ENCODE measurements at regions not wholly inside any gene's neighbourhood (a gene's known extent, or its start where the extent isn't known, plus 50 kb on each side); places are given as distances from the start of the nearest gene placed in this dataset.
"Not testable (repeated sequence)": the region's sequence is repeated elsewhere in the genome, so short reads cannot be mapped to it uniquely, and the experiment has no call there.

- no peaks in the 10 kb centered on the region for H3K79me2 ChIP-seq (ENCODE audit: insufficient read depth, low read depth, low read length)
- H4K20me1 ChIP-seq (ENCODE audit: insufficient read depth, low read length) = no peaks in the 10 kb centered on the region
- TF ChIP-seq EZH2phosphoT487 (IDR thresholded peaks at IDR 0.05; ENCODE audit: borderline replicate concordance, low read depth, low read length) = no peak
- TF ChIP-seq, protein P1, sequence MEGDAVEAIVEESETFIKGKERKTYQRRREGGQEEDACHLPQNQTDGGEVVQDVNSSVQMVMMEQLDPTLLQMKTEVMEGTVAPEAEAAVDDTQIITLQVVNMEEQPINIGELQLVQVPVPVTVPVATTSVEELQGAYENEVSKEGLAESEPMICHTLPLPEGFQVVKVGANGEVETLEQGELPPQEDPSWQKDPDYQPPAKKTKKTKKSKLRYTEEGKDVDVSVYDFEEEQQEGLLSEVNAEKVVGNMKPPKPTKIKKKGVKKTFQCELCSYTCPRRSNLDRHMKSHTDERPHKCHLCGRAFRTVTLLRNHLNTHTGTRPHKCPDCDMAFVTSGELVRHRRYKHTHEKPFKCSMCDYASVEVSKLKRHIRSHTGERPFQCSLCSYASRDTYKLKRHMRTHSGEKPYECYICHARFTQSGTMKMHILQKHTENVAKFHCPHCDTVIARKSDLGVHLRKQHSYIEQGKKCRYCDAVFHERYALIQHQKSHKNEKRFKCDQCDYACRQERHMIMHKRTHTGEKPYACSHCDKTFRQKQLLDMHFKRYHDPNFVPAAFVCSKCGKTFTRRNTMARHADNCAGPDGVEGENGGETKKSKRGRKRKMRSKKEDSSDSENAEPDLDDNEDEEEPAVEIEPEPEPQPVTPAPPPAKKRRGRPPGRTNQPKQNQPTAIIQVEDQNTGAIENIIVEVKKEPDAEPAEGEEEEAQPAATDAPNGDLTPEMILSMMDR (conservative IDR thresholded peaks at IDR 0.05; ENCODE audit: low read length) = no peak
- intact Hi-C loops (cut with micrococcal nuclease; ENCODE audit: unreplicated experiment) = no loop called here
- CTCF ChIA-PET (ENCODE audit: unreplicated experiment) = no interaction called here
- no peak for DNase-seq (ENCODE audit: low spot score)
- H3K4me1 ChIP-seq (ENCODE audit: insufficient read depth, low read length, poor library complexity, severe bottlenecking) = no peaks in the 10 kb centered on the region
- no peak overlapping the region for H3K27ac ChIP-seq (ENCODE audit: low read depth, low read length, poor library complexity, severe bottlenecking)
- no peaks in the 10 kb centered on the region for H3K9me3 ChIP-seq (ENCODE audit: low read length)
- POLR2A ChIA-PET = no interaction called here
- H3K4me2 ChIP-seq (ENCODE audit: low read length) = no peak overlapping the region
- H3K36me3 ChIP-seq (ENCODE audit: insufficient read depth, low read length) = no peaks in the 10 kb centered on the region
- H3K4me3 ChIP-seq (ENCODE audit: low read depth, low read length, poor library complexity, severe bottlenecking) = no peak overlapping the region
- no peak overlapping the region for H2AFZ ChIP-seq (ENCODE audit: low read length)
- BruUV-seq (replicated peaks) = no TSS peak
- H3K9me2 ChIP-seq (ENCODE audit: insufficient read depth, low read length) = no peaks in the 10 kb centered on the region
Measured at GRCh38 chr1:196030455-196030854, 577.8 kb downstream of the KCNT2 start.

GRCh38 chr1:196029410-196029809 is 578.8 kb downstream of the KCNT2 start:
- no peaks in the 10 kb centered on the region for H3K36me3 ChIP-seq (ENCODE audit: insufficient read depth, low read length)
- no peak for DNase-seq (ENCODE audit: low spot score)
- no peaks in the 10 kb centered on the region for H4K20me1 ChIP-seq (ENCODE audit: insufficient read depth, low read length)
- intact Hi-C loops (cut with micrococcal nuclease; ENCODE audit: unreplicated experiment) = no loop called here
- no peaks in the 10 kb centered on the region for H3K9me2 ChIP-seq (ENCODE audit: insufficient read depth, low read length)
- POLR2A ChIA-PET = no interaction called here
- no peak overlapping the region for H3K4me3 ChIP-seq (ENCODE audit: low read depth, low read length, poor library complexity, severe bottlenecking)
- H3K4me2 ChIP-seq (ENCODE audit: low read length) = no peak overlapping the region
- no peaks in the 10 kb centered on the region for H3K9me3 ChIP-seq (ENCODE audit: low read length)
- H3K27ac ChIP-seq (ENCODE audit: low read depth, low read length, poor library complexity, severe bottlenecking) = no peak overlapping the region
- H2AFZ ChIP-seq (ENCODE audit: low read length) = no peak overlapping the region
- H3K4me1 ChIP-seq (ENCODE audit: insufficient read depth, low read length, poor library complexity, severe bottlenecking) = no peaks in the 10 kb centered on the region
- TF ChIP-seq EZH2phosphoT487 (IDR thresholded peaks at IDR 0.05; ENCODE audit: borderline replicate concordance, low read depth, low read length) = no peak
- no TSS peak for BruUV-seq (replicated peaks)
- CTCF ChIA-PET (ENCODE audit: unreplicated experiment) = no interaction called here
- no peaks in the 10 kb centered on the region for H3K79me2 ChIP-seq (ENCODE audit: insufficient read depth, low read depth, low read length)

DNA sequence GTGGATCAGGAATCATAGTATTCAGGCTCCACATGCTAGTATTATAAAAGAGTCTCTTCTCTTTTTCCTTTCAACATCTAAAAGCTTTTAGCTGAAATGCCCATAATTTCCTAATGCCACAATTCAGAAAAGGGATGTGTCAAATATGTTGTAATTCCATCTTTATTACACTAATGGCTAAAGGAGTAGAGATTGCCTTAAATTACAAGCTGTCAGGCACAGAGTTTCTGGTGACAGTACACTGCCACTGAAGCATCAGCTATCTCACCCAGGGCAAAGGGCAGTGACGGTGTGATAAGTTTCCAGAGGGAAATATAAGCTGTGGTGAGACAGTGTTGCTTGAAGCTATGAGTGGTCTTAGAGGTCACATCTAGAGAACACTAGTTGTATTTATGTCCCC is 581.1 kb downstream of the KCNT2 start:
- no peaks in the 10 kb centered on the region for H3K9me3 ChIP-seq (ENCODE audit: low read length)
- ChIA-PET CTCF (ENCODE audit: unreplicated experiment) (no interaction called here), POLR2A (no interaction called here)
- no peaks in the 10 kb centered on the region for H3K36me3 ChIP-seq (ENCODE audit: insufficient read depth, low read length)
- H3K4me3 ChIP-seq (ENCODE audit: low read depth, low read length, poor library complexity, severe bottlenecking) = no peak overlapping the region
- H2AFZ ChIP-seq (ENCODE audit: low read length) = no peak overlapping the region
- no peak overlapping the region for H3K4me2 ChIP-seq (ENCODE audit: low read length)
- intact Hi-C loops (cut with micrococcal nuclease; ENCODE audit: unreplicated experiment) = no loop called here
- DNase-seq (ENCODE audit: low spot score) = no peak
- BruUV-seq (replicated peaks) = no TSS peak
- H3K9me2 ChIP-seq (ENCODE audit: insufficient read depth, low read length) = no peaks in the 10 kb centered on the region
- no peaks in the 10 kb centered on the region for H3K79me2 ChIP-seq (ENCODE audit: insufficient read depth, low read depth, low read length)
- no peaks in the 10 kb centered on the region for H4K20me1 ChIP-seq (ENCODE audit: insufficient read depth, low read length)
- TF ChIP-seq EZH2phosphoT487 (IDR thresholded peaks at IDR 0.05; ENCODE audit: borderline replicate concordance, low read depth, low read length) = no peak
- TF ChIP-seq, protein P1 (conservative IDR thresholded peaks at IDR 0.05; ENCODE audit: low read length) = no peak
- H3K4me1 ChIP-seq (ENCODE audit: insufficient read depth, low read length, poor library complexity, severe bottlenecking) = no peaks in the 10 kb centered on the region
- no peak overlapping the region for H3K27ac ChIP-seq (ENCODE audit: low read depth, low read length, poor library complexity, severe bottlenecking)

- H2AFZ ChIP-seq (ENCODE audit: low read length); BruUV-seq (replicated peaks); H3K4me2 ChIP-seq (ENCODE audit: low read length); CTCF ChIA-PET (ENCODE audit: unreplicated experiment); H3K79me2 ChIP-seq (ENCODE audit: insufficient read depth, low read depth, low read length); H3K27ac ChIP-seq (ENCODE audit: low read depth, low read length, poor library complexity, severe bottlenecking); DNase-seq (ENCODE audit: low spot score); H3K9me2 ChIP-seq (ENCODE audit: insufficient read depth, low read length); H3K36me3 ChIP-seq (ENCODE audit: insufficient read depth, low read length); H3K4me3 ChIP-seq (ENCODE audit: low read depth, low read length, poor library complexity, severe bottlenecking); intact Hi-C loops (cut with micrococcal nuclease; ENCODE audit: unreplicated experiment); H4K20me1 ChIP-seq (ENCODE audit: insufficient read depth, low read length); H3K9me3 ChIP-seq (ENCODE audit: low read length); H3K4me1 ChIP-seq (ENCODE audit: insufficient read depth, low read length, poor library complexity, severe bottlenecking): not testable (repeated sequence)
- POLR2A ChIA-PET = interaction anchor here (1.1 kb wide), 1 partner anchor 30 kb away, joined by 3 read pairs; no protein-coding TSS in a partner anchor
Measured at GRCh38 chr1:196021174-196021573, 587.1 kb downstream of the KCNT2 start.
